K562 (cell line): ENCODE measurements at regions not wholly inside any gene's neighbourhood (a gene's known extent, or its start where the extent isn't known, plus 50 kb on each side); places are given as distances from the start of the nearest gene placed in this dataset.

Experiments used
- ATAC-seq: fragments of 200-7000 bp; cut with Tn5 transposase; 3 replicates; pipeline ENCODE4 v1.9.1; 2020; ENCODE audit warnings: moderate library complexity
- BruUV-seq: library from RNA; stranded (reverse); fragments of 400-500 nt; replicated peaks from 2 replicates; lab custom pipeline; 2021; lab: Mats Ljungman, UMichigan
- CTCF ChIA-PET: fragments of 300-600 bp; formaldehyde crosslinking; extraction: SDS; loops from one replicate; lab custom pipeline; 2021; ENCODE audit warnings: low intra/inter-chr PET ratio; lab: Yijun Ruan, JAX
- POLR2A ChIA-PET: fragments of 300-600, 350-650 bp; sonication (Branson Sonifier 250); formaldehyde crosslinking; extraction: SDS; loops from one replicate; lab custom pipeline; 2021; ENCODE audit warnings: antibody characterized with exemption, inconsistent platforms; lab: Yijun Ruan, JAX
- DNase-seq, 4 experiments: peaks; one replicate each; pipeline versions ENCODE4 v3.0.0 to v3.0.0-alpha.2; 2011 to 2018; ENCODE audit warnings: low spot score in 3 of 4, mixed read lengths in 3 of 4; ENCODE audit errors: extremely low read depth in 1 of 4
- FAIRE-seq: peaks from 2 replicates; lab custom pipeline; 2011; peaks lifted over from hg19 to GRCh38; lab: Jason Lieb, UNC
- H2AFZ ChIP-seq: 2 replicates; pipeline ENCODE4 v1.6.0; 2011; ENCODE audit warnings: low read depth, low read length, control low read depth, inconsistent platforms
- H3K27ac ChIP-seq: fragments of 200-600 bp; 3 replicates; pipeline ENCODE4 v1.8.0; 2011; ENCODE audit warnings: low read depth, mild to moderate bottlenecking, control low read depth, inconsistent platforms, low read length, moderate library complexity, mixed read lengths; ENCODE audit errors: extremely low read depth
- H3K27me3 ChIP-seq, 2 experiments: fragments of 300-600 bp in 1 of 2; 2 replicates in 1 of 2; 3 replicates in 1 of 2; pipeline versions ENCODE4 v1.6.0 to v1.8.0; 2011; ENCODE audit warnings: inconsistent platforms in 2 of 2, low read length in 2 of 2, mild to moderate bottlenecking in 1 of 2, mixed read lengths in 1 of 2, moderate library complexity in 1 of 2; ENCODE audit not compliant: control insufficient read depth in 2 of 2, insufficient read depth in 2 of 2
- H3K36me3 ChIP-seq: fragments of 300-600 bp; 3 replicates; pipeline ENCODE4 v1.8.0; 2011; ENCODE audit warnings: mild to moderate bottlenecking, low read length, inconsistent platforms; ENCODE audit not compliant: control insufficient read depth, insufficient read depth
- H3K4me1 ChIP-seq, 2 experiments: fragments of 200-600 bp in 1 of 2; replicated peaks in 1 of 2; 2 replicates in 1 of 2; 3 replicates in 1 of 2; pipeline versions ENCODE4 v1.5.1 to v1.8.0; 2011; ENCODE audit warnings: inconsistent platforms in 2 of 2, low read length in 2 of 2, mild to moderate bottlenecking in 1 of 2, mixed read lengths in 1 of 2, moderate library complexity in 1 of 2; ENCODE audit not compliant: control insufficient read depth in 2 of 2, insufficient read depth in 2 of 2
- H3K4me2 ChIP-seq: 2 replicates; pipeline ENCODE4 v1.6.1; 2011; ENCODE audit warnings: low read length, control low read depth, inconsistent platforms, mixed read lengths; ENCODE audit not compliant: insufficient read depth
- H3K4me3 ChIP-seq: fragments of 200-600 bp; sonication (generic), shearing (Covaris generic); 2 replicates; pipeline ENCODE4 v1.5.1; 2016; ENCODE audit warnings: control low read depth, inconsistent platforms
- H3K79me2 ChIP-seq: fragments of 200-600 bp; 3 replicates; pipeline ENCODE4 v1.8.0; 2011; ENCODE audit warnings: low read length, inconsistent platforms; ENCODE audit not compliant: control insufficient read depth, insufficient read depth
- H3K9ac ChIP-seq, 2 experiments: 2 replicates each; pipeline versions ENCODE4 v1.6.0 to v1.6.1; 2011; ENCODE audit warnings: low read depth in 2 of 2, low read length in 2 of 2, control low read depth in 1 of 2, inconsistent platforms in 1 of 2, mild to moderate bottlenecking in 1 of 2, mixed read lengths in 1 of 2; ENCODE audit not compliant: insufficient read depth in 1 of 2
- H3K9me1 ChIP-seq: one replicate; pipeline ENCODE4 v1.6.0; 2011; ENCODE audit warnings: inconsistent platforms, mild to moderate bottlenecking, low read length, moderate library complexity; ENCODE audit not compliant: control insufficient read depth, insufficient read depth
- H3K9me3 ChIP-seq: replicated peaks from 2 replicates; pipeline ENCODE4 v1.5.1; 2011; ENCODE audit warnings: low read depth, low read length, inconsistent platforms; ENCODE audit not compliant: control insufficient read depth, insufficient read depth
- H4K20me1 ChIP-seq: replicated peaks from 2 replicates; pipeline ENCODE4 v1.6.1; 2011; ENCODE audit warnings: low read length, inconsistent platforms, mixed read lengths; ENCODE audit not compliant: control insufficient read depth, insufficient read depth
- HIVEP1 ChIP-seq: fragments of 250-450 bp; sonication (Bioruptor Pico); IDR thresholded peaks from 2 replicates; pipeline ENCODE4 v1.4.0; 2020; ENCODE audit warnings: mild to moderate bottlenecking
- KAT7 ChIP-seq: sonication (generic); formaldehyde crosslinking; IDR thresholded peaks from 2 replicates; pipeline ENCODE4 v1.8.0; 2022; ENCODE audit warnings: missing genetic modification reagents, mild to moderate bottlenecking, borderline replicate concordance
- RAD21 ChIP-seq, 2 experiments: fragments of 250-450 bp in 1 of 2; fragments of 450-650 bp in 1 of 2; sonication (Bioruptor Pico) in 1 of 2; formaldehyde crosslinking in 1 of 2; IDR thresholded peaks in 1 of 2; conservative IDR thresholded peaks in 1 of 2; 2 replicates each; pipeline versions ENCODE4 v1.4.0 to v1.8.0; 2020 to 2022; ENCODE audit warnings: mild to moderate bottlenecking in 2 of 2, moderate library complexity in 1 of 2
- WGBS: fragments of 100-300 bp; shearing (Covaris generic); methylation state at CpG from one replicate; pipeline ENCODE4 v1.1.6; 2016; ENCODE audit warnings: low coverage, mixed read lengths; ENCODE audit not compliant: insufficient coverage; ENCODE audit errors: missing lambda C conversion rate; 5-methylcytosine and 5-hydroxymethylcytosine counted together
- in situ Hi-C: fragments of 300-500 bp; cut with MboI; formaldehyde crosslinking; loops from 4 replicates; pipeline ENCODE4 v1.15.0; 2018; ENCODE audit warnings: inconsistent platforms, mixed read lengths
- intact Hi-C: fragments of 100-400 bp; cut with micrococcal nuclease; formaldehyde crosslinking; loops from 2 replicates; pipeline ENCODE4 v1.14.2; 2022
- TF ChIP-seq, protein P1 (sequence below), 2 experiments: fragments of 200-800 bp in 1 of 2; sonication (Bioruptor generic) in 1 of 2; sonication (generic) in 1 of 2; formaldehyde crosslinking in 1 of 2; IDR thresholded peaks in 1 of 2; conservative IDR thresholded peaks in 1 of 2; 2 replicates each; pipeline versions ENCODE4 v1.5.0 to v1.6.1; 2016 to 2020; ENCODE audit warnings: missing compliant biosample characterization in 1 of 2, missing genetic modification characterization in 1 of 2, missing genetic modification reagents in 1 of 2
- TF ChIP-seq, protein P2 (sequence below), 3 experiments: IDR thresholded peaks in 2 of 3; conservative IDR thresholded peaks in 1 of 3; 2 replicates each; pipeline ENCODE4 v1.5.1; 2011 to 2012; ENCODE audit warnings: low read length in 3 of 3, mild to moderate bottlenecking in 3 of 3, control low read depth in 2 of 3, improper control_type of control experiment in 1 of 3, inconsistent platforms in 1 of 3, low read depth in 1 of 3, mixed read lengths in 1 of 3, moderate library complexity in 1 of 3; ENCODE audit not compliant: insufficient read depth in 2 of 3
- TF ChIP-seq, protein P3 (sequence below): fragments of 450-650 bp; formaldehyde crosslinking; IDR thresholded peaks from 2 replicates; pipeline ENCODE4 v1.4.0; 2020; ENCODE audit warnings: mild to moderate bottlenecking, moderate library complexity

DNA sequence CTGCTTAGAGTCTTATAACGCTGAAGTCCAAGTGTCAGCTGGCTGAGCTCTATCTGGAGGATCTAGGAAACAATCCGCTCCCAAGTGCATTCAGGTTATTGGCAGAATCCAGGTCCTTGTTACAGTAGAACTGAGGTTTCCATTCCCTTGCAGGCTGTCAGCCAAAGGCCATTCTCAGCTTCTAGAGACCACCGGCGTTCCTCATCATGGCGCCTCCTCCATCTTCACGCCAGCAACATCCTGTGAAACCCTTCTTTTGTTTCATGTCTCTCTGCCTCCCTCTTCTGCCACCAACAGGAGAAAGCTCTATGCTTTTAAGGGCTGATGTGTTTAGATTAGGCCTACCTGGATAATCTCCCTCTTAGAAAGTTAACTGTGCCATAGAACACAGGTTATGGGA, 133.0 kb upstream of the RASSF8 start:
- ChIA-PET CTCF (no interaction called here), POLR2A (no interaction called here)
- in situ Hi-C loops (no loop called here), intact Hi-C loops (no loop called here)
- Histone ChIP-seq H3K9me3 (no peaks in the 10 kb centered on the region), H3K79me2 (no peaks in the 10 kb centered on the region), H2AFZ (no peak overlapping the region), H3K9me1 (no peaks in the 10 kb centered on the region), H3K27me3 (peaks cover 0 to 1% of the 10 kb centered on the region in 2 experiments; a peak in 1 of 5 replicates), H3K4me3 (no peak overlapping the region), H3K27ac (no peak overlapping the region), H4K20me1 (no peaks in the 10 kb centered on the region), H3K4me1 (no peaks in the 10 kb centered on the region), H3K36me3 (no peaks in the 10 kb centered on the region)
- no peak for FAIRE-seq
- BruUV-seq, result no TSS peak
- TF ChIP-seq RAD21 (CRISPR knock-in tag; conservative IDR thresholded peaks at IDR 0.05 in 1 of 2, IDR thresholded peaks at IDR 0.05 in 1 of 2) (peak; percentile 76 to 85), HIVEP1 (no peak), KAT7 (CRISPR knock-in tag) (no peak)
- TF ChIP-seq, protein P1, sequence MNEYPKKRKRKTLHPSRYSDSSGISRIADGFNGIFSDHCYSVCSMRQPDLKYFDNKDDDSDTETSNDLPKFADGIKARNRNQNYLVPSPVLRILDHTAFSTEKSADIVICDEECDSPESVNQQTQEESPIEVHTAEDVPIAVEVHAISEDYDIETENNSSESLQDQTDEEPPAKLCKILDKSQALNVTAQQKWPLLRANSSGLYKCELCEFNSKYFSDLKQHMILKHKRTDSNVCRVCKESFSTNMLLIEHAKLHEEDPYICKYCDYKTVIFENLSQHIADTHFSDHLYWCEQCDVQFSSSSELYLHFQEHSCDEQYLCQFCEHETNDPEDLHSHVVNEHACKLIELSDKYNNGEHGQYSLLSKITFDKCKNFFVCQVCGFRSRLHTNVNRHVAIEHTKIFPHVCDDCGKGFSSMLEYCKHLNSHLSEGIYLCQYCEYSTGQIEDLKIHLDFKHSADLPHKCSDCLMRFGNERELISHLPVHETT (CRISPR knock-in tag; conservative IDR thresholded peaks at IDR 0.05 in 1 of 2, IDR thresholded peaks at IDR 0.05 in 1 of 2), result no peak
- TF ChIP-seq, protein P2, sequence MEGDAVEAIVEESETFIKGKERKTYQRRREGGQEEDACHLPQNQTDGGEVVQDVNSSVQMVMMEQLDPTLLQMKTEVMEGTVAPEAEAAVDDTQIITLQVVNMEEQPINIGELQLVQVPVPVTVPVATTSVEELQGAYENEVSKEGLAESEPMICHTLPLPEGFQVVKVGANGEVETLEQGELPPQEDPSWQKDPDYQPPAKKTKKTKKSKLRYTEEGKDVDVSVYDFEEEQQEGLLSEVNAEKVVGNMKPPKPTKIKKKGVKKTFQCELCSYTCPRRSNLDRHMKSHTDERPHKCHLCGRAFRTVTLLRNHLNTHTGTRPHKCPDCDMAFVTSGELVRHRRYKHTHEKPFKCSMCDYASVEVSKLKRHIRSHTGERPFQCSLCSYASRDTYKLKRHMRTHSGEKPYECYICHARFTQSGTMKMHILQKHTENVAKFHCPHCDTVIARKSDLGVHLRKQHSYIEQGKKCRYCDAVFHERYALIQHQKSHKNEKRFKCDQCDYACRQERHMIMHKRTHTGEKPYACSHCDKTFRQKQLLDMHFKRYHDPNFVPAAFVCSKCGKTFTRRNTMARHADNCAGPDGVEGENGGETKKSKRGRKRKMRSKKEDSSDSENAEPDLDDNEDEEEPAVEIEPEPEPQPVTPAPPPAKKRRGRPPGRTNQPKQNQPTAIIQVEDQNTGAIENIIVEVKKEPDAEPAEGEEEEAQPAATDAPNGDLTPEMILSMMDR (IDR thresholded peaks at IDR 0.05 in 2 of 3, conservative IDR thresholded peaks at IDR 0.05 in 1 of 3; ENCODE audit: insufficient read depth in 2 of 3, low read depth in 1 of 3, low read length in 3 of 3), result peak in 1 of 3 experiments; percentile 25; a peak in 2 of 6 replicates
- TF ChIP-seq, protein P3, sequence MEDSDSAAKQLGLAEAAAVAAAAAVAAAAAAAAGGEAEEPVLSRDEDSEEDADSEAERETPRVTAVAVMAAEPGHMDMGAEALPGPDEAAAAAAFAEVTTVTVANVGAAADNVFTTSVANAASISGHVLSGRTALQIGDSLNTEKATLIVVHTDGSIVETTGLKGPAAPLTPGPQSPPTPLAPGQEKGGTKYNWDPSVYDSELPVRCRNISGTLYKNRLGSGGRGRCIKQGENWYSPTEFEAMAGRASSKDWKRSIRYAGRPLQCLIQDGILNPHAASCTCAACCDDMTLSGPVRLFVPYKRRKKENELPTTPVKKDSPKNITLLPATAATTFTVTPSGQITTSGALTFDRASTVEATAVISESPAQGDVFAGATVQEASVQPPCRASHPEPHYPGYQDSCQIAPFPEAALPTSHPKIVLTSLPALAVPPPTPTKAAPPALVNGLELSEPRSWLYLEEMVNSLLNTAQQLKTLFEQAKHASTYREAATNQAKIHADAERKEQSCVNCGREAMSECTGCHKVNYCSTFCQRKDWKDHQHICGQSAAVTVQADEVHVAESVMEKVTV, result peak; percentile 68
- TF ChIP-seq, all 486 proteins: peak for 3
- DNase-seq (no peak), ATAC-seq (no peak)
- 2% methylated on average over 6 of the region's 6 CpGs for WGBS
- Histone ChIP-seq H3K9ac (no peak overlapping the region), H3K4me2 (no peak overlapping the region)
